Vagina (tissue), 2 donors: ENCODE measurements at regions not wholly inside any gene's neighbourhood (a gene's known extent, or its start where the extent isn't known, plus 50 kb on each side); places are given as distances from the start of the nearest gene placed in this dataset.

ENCODE experiments used
- DNase-seq, 2 donors: peaks; one replicate each; pipeline ENCODE4 v3.0.0-alpha.2; 2017; ENCODE audit errors: extremely low spot score in 2 of 2
- H3K27ac ChIP-seq: fragments of 200-600 bp; sonication (generic); one replicate; pipeline ENCODE4 v1.5.1; 2019
- H3K27me3 ChIP-seq: fragments of 200-600 bp; sonication (generic); one replicate; pipeline ENCODE4 v1.5.1; 2019
- H3K36me3 ChIP-seq, 2 donors: fragments of 200-600 bp; sonication (generic); one replicate each; pipeline ENCODE4 v1.5.1; 2017 to 2019
- H3K4me1 ChIP-seq: fragments of 200-600 bp; sonication (generic); one replicate; pipeline ENCODE4 v1.5.1; 2019
- H3K4me3 ChIP-seq, 2 donors: fragments of 200-600 bp; sonication (generic); 1 replicate in 1 of 2; 2 replicates in 1 of 2; pipeline ENCODE4 v1.5.1; 2016 to 2019
- H3K9me3 ChIP-seq: fragments of 200-600 bp; sonication (generic); one replicate; pipeline ENCODE4 v1.5.1; 2019
- CTCF ChIP-seq, 3 experiments: fragments of 450-650 bp in 2 of 3; fragments of 200-600 bp in 1 of 3; sonication (generic) in 1 of 3; IDR thresholded peaks; one replicate each; pipeline ENCODE4 v1.5.1; 2017 to 2019; ENCODE audit warnings: antibody characterized with exemption in 3 of 3, mild to moderate bottlenecking in 2 of 3, moderate library complexity in 2 of 3
- POLR2A ChIP-seq, 2 donors: fragments of 450-650 bp; IDR thresholded peaks; one replicate each; pipeline ENCODE4 v1.6.1; 2017; ENCODE audit warnings: antibody characterized with exemption in 2 of 2, mild to moderate bottlenecking in 2 of 2, moderate library complexity in 2 of 2
- POLR2AphosphoS5 ChIP-seq, 2 donors: sonication (generic); formaldehyde crosslinking; IDR thresholded peaks; one replicate each; pipeline ENCODE4 v1.9.0; 2017; ENCODE audit warnings: antibody characterized with exemption in 2 of 2, mild to moderate bottlenecking in 2 of 2, low read depth in 1 of 2; ENCODE audit not compliant: insufficient read depth in 1 of 2
- intact Hi-C: fragments of 100-400 bp; cut with DNase I; formaldehyde crosslinking; loops from one replicate; pipeline ENCODE4 v1.15.1; 2023

DNA sequence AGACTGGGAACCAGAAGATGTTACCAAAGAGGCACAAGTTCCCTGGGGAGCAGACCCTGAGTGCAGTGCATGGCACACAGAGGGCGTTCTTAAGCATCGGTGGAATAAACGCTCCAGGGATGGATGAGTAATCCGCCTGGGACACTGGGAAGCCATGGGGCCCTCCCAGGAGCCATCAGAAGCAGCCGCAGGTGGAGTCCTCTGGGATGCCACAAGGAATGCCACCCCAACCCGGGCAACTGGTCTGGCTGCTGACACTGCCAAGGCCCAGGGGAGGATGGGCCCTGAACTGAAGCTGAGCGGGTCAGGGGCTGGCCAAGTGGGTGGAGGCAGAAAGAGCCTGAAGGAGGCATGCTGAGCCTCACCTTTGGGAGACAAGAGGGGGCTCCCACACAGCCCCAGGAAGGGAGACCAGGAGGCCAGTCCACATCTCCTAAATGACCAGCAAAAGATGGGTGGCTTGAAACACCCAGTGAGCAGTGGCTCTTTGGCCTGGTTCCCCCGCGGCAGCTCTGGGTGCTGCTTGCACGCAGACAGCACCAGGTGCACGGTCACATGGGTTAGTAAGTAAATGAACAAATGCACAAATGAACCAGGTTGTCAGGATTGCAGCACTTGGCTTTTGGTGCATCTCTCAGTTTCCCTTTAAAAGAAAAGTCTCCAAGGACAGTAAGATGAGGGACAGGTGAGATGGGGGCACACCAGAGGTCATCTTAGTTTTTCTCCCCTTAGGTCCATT lies 141.3 kb upstream of the ZMIZ1 start:
- DNase-seq = no peak
- peaks cover 17% of the 10 kb centered on the region for H3K4me1 ChIP-seq
- H3K27me3 ChIP-seq = no peaks in the 10 kb centered on the region
- no peak overlapping the region for H3K4me3 ChIP-seq
- intact Hi-C loops = no loop called here
- TF ChIP-seq POLR2A (IDR thresholded peaks at IDR 0.05) (no peak), POLR2AphosphoS5 (IDR thresholded peaks at IDR 0.05; ENCODE audit: insufficient read depth in 1 of 2, low read depth in 1 of 2) (peak in 1 of 2 donors; percentile 33), CTCF (IDR thresholded peaks at IDR 0.05) (no peak)
- H3K27ac ChIP-seq = no peak overlapping the region
- H3K9me3 ChIP-seq = no peaks in the 10 kb centered on the region
- H3K36me3 ChIP-seq = no peaks in the 10 kb centered on the region

DNA sequence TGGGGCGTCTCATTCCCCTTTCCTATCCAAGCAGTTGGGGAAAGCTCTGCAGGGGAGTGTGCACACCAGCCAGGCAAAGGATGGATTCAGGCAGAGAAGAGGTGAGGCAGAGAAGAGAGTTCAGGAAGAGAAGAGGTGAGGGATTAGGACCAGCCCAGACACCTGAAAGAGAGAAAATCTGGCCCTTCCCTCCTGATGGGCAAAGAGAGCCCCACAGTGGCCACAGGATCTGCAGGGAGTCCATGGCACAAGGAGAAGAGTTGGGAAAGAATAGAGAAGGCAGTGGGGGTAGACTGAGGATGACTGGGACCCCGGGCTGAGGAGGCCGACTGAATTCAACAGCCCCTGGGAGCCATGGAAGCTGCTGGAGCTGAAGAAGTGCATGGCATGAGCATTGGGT lies 140.4 kb upstream of the ZMIZ1 start:
- no peaks in the 10 kb centered on the region for H3K36me3 ChIP-seq
- peaks cover 25% of the 10 kb centered on the region for H3K4me1 ChIP-seq
- no peaks in the 10 kb centered on the region for H3K9me3 ChIP-seq
- intact Hi-C loops = no loop called here
- H3K4me3 ChIP-seq = no peak overlapping the region
- H3K27ac ChIP-seq = no peak overlapping the region
- TF ChIP-seq POLR2A (IDR thresholded peaks at IDR 0.05) = no peak
- TF ChIP-seq CTCF (IDR thresholded peaks at IDR 0.05) = no peak
- TF ChIP-seq POLR2AphosphoS5 (IDR thresholded peaks at IDR 0.05; ENCODE audit: insufficient read depth in 1 of 2, low read depth in 1 of 2) = no peak
- no peaks in the 10 kb centered on the region for H3K27me3 ChIP-seq
- DNase-seq = no peak

DNA sequence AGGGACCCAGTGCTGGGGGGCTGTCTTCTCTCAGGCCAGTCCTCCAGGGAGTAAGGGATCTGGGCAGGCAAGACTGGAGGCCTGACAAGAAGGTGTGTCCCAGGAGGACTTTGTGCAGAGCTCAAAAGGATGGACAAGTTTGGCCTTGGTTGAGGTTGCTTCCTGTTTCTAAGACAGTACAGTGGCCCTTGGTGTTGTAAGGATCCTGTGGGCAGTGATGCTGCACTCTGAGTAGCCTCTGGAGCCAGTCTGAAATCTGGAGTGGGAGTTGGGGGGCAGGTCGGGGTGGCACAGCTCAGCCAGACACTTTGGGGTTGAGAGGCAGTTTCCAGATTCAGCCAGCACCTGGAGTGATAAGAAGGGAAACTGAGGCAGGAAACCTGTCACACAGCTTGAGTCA lies 139.2 kb upstream of the ZMIZ1 start:
- no peak for DNase-seq
- intact Hi-C loops = no loop called here
- peaks cover 27% of the 10 kb centered on the region for H3K4me1 ChIP-seq
- H3K9me3 ChIP-seq = no peaks in the 10 kb centered on the region
- no peak overlapping the region for H3K4me3 ChIP-seq
- no peak overlapping the region for H3K27ac ChIP-seq
- TF ChIP-seq POLR2A (IDR thresholded peaks at IDR 0.05) = no peak
- TF ChIP-seq CTCF (IDR thresholded peaks at IDR 0.05) = no peak
- TF ChIP-seq POLR2AphosphoS5 (IDR thresholded peaks at IDR 0.05; ENCODE audit: insufficient read depth in 1 of 2, low read depth in 1 of 2) = no peak
- H3K27me3 ChIP-seq = no peaks in the 10 kb centered on the region
- H3K36me3 ChIP-seq = no peaks in the 10 kb centered on the region

DNA sequence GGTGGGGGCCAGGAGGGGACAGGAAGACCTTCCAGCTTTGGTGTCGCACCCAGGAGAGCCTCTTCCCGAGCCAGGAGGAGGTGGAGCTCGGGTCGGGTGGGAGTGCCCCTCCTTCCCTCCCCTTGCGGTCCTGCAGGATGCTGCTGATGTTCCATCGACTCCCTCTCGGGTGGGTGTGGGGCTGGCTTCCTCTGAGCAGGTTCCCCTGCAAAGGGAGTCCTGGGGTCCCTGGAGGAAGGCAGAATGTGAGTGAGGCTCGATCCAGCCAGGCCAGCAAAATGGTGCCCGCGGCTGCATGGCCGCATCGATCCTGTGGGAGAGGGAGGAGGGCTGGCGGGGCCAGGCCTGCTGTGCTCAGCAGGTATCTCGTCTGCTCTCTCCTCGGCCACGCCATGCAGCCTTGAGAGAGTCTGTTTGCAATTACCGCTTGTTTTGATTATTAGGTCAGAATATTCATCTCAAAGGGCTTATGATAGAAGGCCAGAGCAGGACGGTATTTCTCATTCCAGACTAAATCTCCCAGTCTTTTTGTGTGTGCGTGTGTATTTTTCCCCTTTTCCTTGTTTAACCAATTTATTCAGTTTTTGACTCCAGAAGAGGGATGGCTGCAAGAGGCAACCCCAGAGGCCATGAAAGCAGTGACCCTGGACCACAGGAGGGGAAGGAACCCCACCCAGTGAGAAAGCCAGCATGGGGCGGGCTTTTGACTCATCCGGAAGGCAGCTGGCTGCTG lies 137.3 kb upstream of the ZMIZ1 start:
- Histone ChIP-seq H3K36me3 (no peaks in the 10 kb centered on the region), H3K4me1 (peaks cover 39% of the 10 kb centered on the region), H3K4me3 (no peak overlapping the region), H3K27ac (peak overlapping the region; percentile 66), H3K9me3 (no peaks in the 10 kb centered on the region), H3K27me3 (no peaks in the 10 kb centered on the region)
- TF ChIP-seq CTCF (IDR thresholded peaks at IDR 0.05) (no peak), POLR2AphosphoS5 (IDR thresholded peaks at IDR 0.05; ENCODE audit: insufficient read depth in 1 of 2, low read depth in 1 of 2) (peak; percentile 57 to 69)
- DNase-seq = peak in 1 of 2 donors; percentile 93
- intact Hi-C loops = no loop called here

GRCh38 chr10:78932054-78932386 lies 136.7 kb upstream of the ZMIZ1 start:
- no peaks in the 10 kb centered on the region for H3K9me3 ChIP-seq
- intact Hi-C loops = no loop called here
- peak in 1 of 2 donors; percentile 1 for TF ChIP-seq POLR2AphosphoS5 (IDR thresholded peaks at IDR 0.05; ENCODE audit: insufficient read depth in 1 of 2, low read depth in 1 of 2)
- TF ChIP-seq POLR2A (IDR thresholded peaks at IDR 0.05) = no peak
- H3K4me1 ChIP-seq = peaks cover 39% of the 10 kb centered on the region
- H3K36me3 ChIP-seq = no peaks in the 10 kb centered on the region
- no peak overlapping the region for H3K4me3 ChIP-seq
- peak overlapping the region; percentile 66 for H3K27ac ChIP-seq
- DNase-seq = no peak
- H3K27me3 ChIP-seq = no peaks in the 10 kb centered on the region
